Neural cell (in vitro differentiated cells): ENCODE measurements at regions not wholly inside any gene's neighbourhood (a gene's known extent, or its start where the extent isn't known, plus 50 kb on each side); places are given as distances from the start of the nearest gene placed in this dataset.

Source experiments
- H2AFZ ChIP-seq: fragments of 200-600, 300-800 bp; sonication (generic), shearing (Covaris generic); 2 replicates; pipeline ENCODE4 v1.6.0; 2014; ENCODE audit warnings: low read depth, mild to moderate bottlenecking, antibody characterized with exemption, low read length, moderate library complexity
- H3F3A ChIP-seq: fragments of 200-600 bp; shearing (Covaris generic); 2 replicates; pipeline ENCODE4 v1.6.1; 2016; ENCODE audit warnings: mild to moderate bottlenecking, moderate library complexity, mixed read lengths, antibody characterized with exemption, low read length; ENCODE audit not compliant: insufficient read depth, poor library complexity, severe bottlenecking
- H3K27ac ChIP-seq: fragments of 200-600, 300-800 bp; sonication (generic), shearing (Covaris generic); 2 replicates; pipeline ENCODE4 v1.5.1; 2014; ENCODE audit warnings: mild to moderate bottlenecking, low read length, moderate library complexity
- H3K27me3 ChIP-seq: fragments of 300-800, 200-600 bp; sonication (generic), shearing (Covaris generic); 2 replicates; pipeline ENCODE4 v1.6.0; 2014; ENCODE audit warnings: mild to moderate bottlenecking, low read depth, low read length, moderate library complexity; ENCODE audit not compliant: insufficient read depth
- H3K36me3 ChIP-seq: fragments of 300-800, 200-600 bp; sonication (generic), shearing (Covaris generic); 2 replicates; pipeline ENCODE4 v1.5.1; 2014; ENCODE audit warnings: mild to moderate bottlenecking, antibody characterized with exemption, low read length, moderate library complexity; ENCODE audit not compliant: insufficient read depth
- H3K4me2 ChIP-seq: fragments of 300-800, 200-600 bp; sonication (generic), shearing (Covaris generic); 2 replicates; pipeline ENCODE4 v1.6.0; 2014; ENCODE audit warnings: mild to moderate bottlenecking, low read length
- H3K4me3 ChIP-seq: fragments of 300-800, 200-600 bp; sonication (generic), shearing (Covaris generic); 2 replicates; pipeline ENCODE4 v1.5.1; 2014; ENCODE audit warnings: mild to moderate bottlenecking, low read length, moderate library complexity
- H3K79me2 ChIP-seq: fragments of 200-600 bp; shearing (Covaris generic); replicated peaks from 2 replicates; pipeline ENCODE4 v1.6.0; 2014; ENCODE audit warnings: mild to moderate bottlenecking, low read length, moderate library complexity; ENCODE audit not compliant: insufficient read depth
- H3K9ac ChIP-seq: fragments of 300-800, 200-600 bp; sonication (generic), shearing (Covaris generic); 2 replicates; pipeline ENCODE4 v1.6.1; 2016; ENCODE audit warnings: mild to moderate bottlenecking, low read length, mixed read lengths
- H3K9me2 ChIP-seq: fragments of 200-600 bp; shearing (Covaris generic); 2 replicates; pipeline ENCODE4 v1.6.1; 2016; ENCODE audit warnings: mild to moderate bottlenecking, low read length, mixed read lengths; ENCODE audit not compliant: insufficient read depth
- H3K9me3 ChIP-seq: fragments of 200-600, 300-800 bp; sonication (generic), shearing (Covaris generic); 2 replicates; pipeline ENCODE4 v1.6.1; 2016; ENCODE audit warnings: mild to moderate bottlenecking, mixed run types, low read length, moderate library complexity, mixed read lengths
- H4K20me1 ChIP-seq: fragments of 200-600 bp; shearing (Covaris generic); 2 replicates; pipeline ENCODE4 v1.6.1; 2016; ENCODE audit warnings: mild to moderate bottlenecking, mixed run types; ENCODE audit not compliant: insufficient read depth
- EP300 ChIP-seq: fragments of 450-650 bp; conservative IDR thresholded peaks from 2 replicates; pipeline ENCODE4 v1.6.1; 2014; ENCODE audit warnings: antibody characterized with exemption, mild to moderate bottlenecking, moderate library complexity; ENCODE audit not compliant: poor library complexity, severe bottlenecking
- EZH2 ChIP-seq: fragments of 200-600, 300-800 bp; shearing (Covaris generic), sonication (generic); IDR thresholded peaks from 2 replicates; pipeline ENCODE4 v1.6.1; 2014; ENCODE audit warnings: antibody characterized with exemption, low read length, borderline replicate concordance, mild to moderate bottlenecking; ENCODE audit not compliant: insufficient read depth, poor library complexity, severe bottlenecking
- MXI1 ChIP-seq: fragments of 450-650 bp; conservative IDR thresholded peaks from 2 replicates; pipeline ENCODE4 v1.6.1; 2014; ENCODE audit warnings: antibody characterized with exemption, mild to moderate bottlenecking; ENCODE audit not compliant: poor library complexity, severe bottlenecking
- POLR2AphosphoS5 ChIP-seq: IDR thresholded peaks from 2 replicates; pipeline ENCODE4 v1.6.1; 2012
- RAD21 ChIP-seq: fragments of 450-650 bp; conservative IDR thresholded peaks from 2 replicates; pipeline ENCODE4 v1.6.1; 2014; ENCODE audit warnings: antibody characterized with exemption, mild to moderate bottlenecking, moderate library complexity
- SMC3 ChIP-seq: fragments of 450-650 bp; conservative IDR thresholded peaks from 2 replicates; pipeline ENCODE4 v1.6.1; 2014; ENCODE audit warnings: antibody characterized with exemption, mild to moderate bottlenecking, moderate library complexity; ENCODE audit not compliant: poor library complexity
- TAF1 ChIP-seq: IDR thresholded peaks from 2 replicates; pipeline ENCODE4 v1.6.1; 2012; ENCODE audit warnings: low read depth
- TF ChIP-seq, protein P1 (sequence below): IDR thresholded peaks from 2 replicates; pipeline ENCODE4 v1.6.1; 2012; ENCODE audit warnings: borderline replicate concordance
- TF ChIP-seq, protein P2 (sequence below): fragments of 450-650 bp; IDR thresholded peaks from 2 replicates; pipeline ENCODE4 v1.5.1; 2014; ENCODE audit warnings: antibody characterized with exemption, mild to moderate bottlenecking, moderate library complexity; ENCODE audit not compliant: poor library complexity, severe bottlenecking

DNA sequence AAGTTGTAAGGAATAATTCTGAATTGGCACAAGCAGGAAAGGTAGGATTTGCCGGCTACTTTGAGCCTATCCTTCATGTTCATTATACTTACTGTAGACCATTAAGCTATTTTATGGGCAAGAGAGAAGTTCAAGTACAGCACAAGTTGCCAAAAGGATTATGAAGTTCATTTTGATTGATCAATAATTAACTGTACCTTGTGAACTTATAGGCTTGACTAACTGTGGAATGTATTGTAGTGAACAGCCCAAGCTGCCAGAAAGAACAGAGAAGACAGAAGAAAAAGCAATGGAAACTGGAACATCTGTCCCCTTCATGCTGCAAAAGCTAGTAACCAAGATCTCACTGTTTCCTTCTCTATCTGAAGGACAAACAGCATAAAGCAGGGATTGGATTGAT is 810.1 kb upstream of the ZEB2 start:
- Histone ChIP-seq H3K9me2 (no peaks in the 10 kb centered on the region), H3K4me2 (no peak overlapping the region), H3K27me3 (no peaks in the 10 kb centered on the region), H3K36me3 (no peaks in the 10 kb centered on the region), H3F3A (no peaks in the 10 kb centered on the region), H3K27ac (no peak overlapping the region), H3K4me3 (no peak overlapping the region), H3K9ac (no peak overlapping the region), H3K9me3 (no peaks in the 10 kb centered on the region), H3K79me2 (no peaks in the 10 kb centered on the region), H4K20me1 (no peaks in the 10 kb centered on the region), H2AFZ (no peak overlapping the region)
- TF ChIP-seq RAD21 (no peak), POLR2AphosphoS5 (no peak), TAF1 (no peak), EZH2 (no peak), EP300 (no peak), MXI1 (no peak), SMC3 (no peak)
- TF ChIP-seq, protein P1, sequence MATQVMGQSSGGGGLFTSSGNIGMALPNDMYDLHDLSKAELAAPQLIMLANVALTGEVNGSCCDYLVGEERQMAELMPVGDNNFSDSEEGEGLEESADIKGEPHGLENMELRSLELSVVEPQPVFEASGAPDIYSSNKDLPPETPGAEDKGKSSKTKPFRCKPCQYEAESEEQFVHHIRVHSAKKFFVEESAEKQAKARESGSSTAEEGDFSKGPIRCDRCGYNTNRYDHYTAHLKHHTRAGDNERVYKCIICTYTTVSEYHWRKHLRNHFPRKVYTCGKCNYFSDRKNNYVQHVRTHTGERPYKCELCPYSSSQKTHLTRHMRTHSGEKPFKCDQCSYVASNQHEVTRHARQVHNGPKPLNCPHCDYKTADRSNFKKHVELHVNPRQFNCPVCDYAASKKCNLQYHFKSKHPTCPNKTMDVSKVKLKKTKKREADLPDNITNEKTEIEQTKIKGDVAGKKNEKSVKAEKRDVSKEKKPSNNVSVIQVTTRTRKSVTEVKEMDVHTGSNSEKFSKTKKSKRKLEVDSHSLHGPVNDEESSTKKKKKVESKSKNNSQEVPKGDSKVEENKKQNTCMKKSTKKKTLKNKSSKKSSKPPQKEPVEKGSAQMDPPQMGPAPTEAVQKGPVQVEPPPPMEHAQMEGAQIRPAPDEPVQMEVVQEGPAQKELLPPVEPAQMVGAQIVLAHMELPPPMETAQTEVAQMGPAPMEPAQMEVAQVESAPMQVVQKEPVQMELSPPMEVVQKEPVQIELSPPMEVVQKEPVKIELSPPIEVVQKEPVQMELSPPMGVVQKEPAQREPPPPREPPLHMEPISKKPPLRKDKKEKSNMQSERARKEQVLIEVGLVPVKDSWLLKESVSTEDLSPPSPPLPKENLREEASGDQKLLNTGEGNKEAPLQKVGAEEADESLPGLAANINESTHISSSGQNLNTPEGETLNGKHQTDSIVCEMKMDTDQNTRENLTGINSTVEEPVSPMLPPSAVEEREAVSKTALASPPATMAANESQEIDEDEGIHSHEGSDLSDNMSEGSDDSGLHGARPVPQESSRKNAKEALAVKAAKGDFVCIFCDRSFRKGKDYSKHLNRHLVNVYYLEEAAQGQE, result no peak
- TF ChIP-seq, protein P2, sequence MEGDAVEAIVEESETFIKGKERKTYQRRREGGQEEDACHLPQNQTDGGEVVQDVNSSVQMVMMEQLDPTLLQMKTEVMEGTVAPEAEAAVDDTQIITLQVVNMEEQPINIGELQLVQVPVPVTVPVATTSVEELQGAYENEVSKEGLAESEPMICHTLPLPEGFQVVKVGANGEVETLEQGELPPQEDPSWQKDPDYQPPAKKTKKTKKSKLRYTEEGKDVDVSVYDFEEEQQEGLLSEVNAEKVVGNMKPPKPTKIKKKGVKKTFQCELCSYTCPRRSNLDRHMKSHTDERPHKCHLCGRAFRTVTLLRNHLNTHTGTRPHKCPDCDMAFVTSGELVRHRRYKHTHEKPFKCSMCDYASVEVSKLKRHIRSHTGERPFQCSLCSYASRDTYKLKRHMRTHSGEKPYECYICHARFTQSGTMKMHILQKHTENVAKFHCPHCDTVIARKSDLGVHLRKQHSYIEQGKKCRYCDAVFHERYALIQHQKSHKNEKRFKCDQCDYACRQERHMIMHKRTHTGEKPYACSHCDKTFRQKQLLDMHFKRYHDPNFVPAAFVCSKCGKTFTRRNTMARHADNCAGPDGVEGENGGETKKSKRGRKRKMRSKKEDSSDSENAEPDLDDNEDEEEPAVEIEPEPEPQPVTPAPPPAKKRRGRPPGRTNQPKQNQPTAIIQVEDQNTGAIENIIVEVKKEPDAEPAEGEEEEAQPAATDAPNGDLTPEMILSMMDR, result no peak

DNA sequence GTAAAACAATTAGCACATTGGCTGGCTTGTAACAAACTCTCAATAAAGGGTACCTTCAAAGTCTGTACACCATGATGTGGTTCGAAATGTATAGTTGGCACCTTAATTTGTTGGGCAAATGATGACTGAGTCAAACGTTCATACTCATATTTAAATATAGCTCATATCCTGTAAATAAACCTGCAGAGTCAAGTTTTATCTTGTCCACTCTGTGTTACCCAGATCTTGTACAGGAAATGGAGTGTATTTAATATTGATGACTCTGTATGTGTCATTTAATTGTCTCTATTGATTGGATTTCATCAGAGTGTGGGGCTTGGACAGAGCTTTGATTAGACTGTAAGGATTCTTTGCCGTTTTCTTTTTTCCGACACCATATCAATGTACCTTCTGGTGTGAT is 805.6 kb upstream of the ZEB2 start:
- Histone ChIP-seq H3K79me2 (no peaks in the 10 kb centered on the region), H3F3A (no peaks in the 10 kb centered on the region), H3K9me2 (no peaks in the 10 kb centered on the region), H3K36me3 (no peaks in the 10 kb centered on the region), H3K27ac (no peak overlapping the region), H3K27me3 (no peaks in the 10 kb centered on the region), H3K9ac (no peak overlapping the region), H3K4me3 (no peak overlapping the region), H3K4me2 (no peak overlapping the region), H4K20me1 (no peaks in the 10 kb centered on the region), H2AFZ (no peak overlapping the region), H3K9me3 (no peaks in the 10 kb centered on the region)
- TF ChIP-seq EZH2, result no peak
- TF ChIP-seq TAF1, result no peak
- TF ChIP-seq, protein P1, result no peak
- no peak for TF ChIP-seq EP300
- TF ChIP-seq, protein P2, result no peak
- TF ChIP-seq POLR2AphosphoS5, result no peak
- TF ChIP-seq MXI1, result no peak
- TF ChIP-seq RAD21, result no peak
- no peak for TF ChIP-seq SMC3
